ENCODE measurements at regions not wholly inside any gene's neighbourhood (a gene's known extent, or its start where the extent isn't known, plus 50 kb on each side); places are given as distances from the start of the nearest gene placed in this dataset.
"Not testable (repeated sequence)": the region's sequence is repeated elsewhere in the genome, so short reads cannot be mapped to it uniquely, and the experiment has no call there.

- Histone ChIP-seq H3K27me3 (no peaks in the 10 kb centered on the region), H3K4me3 (no peak overlapping the region), H3K4me1 (no peaks in the 10 kb centered on the region), H3K9me3 (no peaks in the 10 kb centered on the region), H3K36me3 (no peaks in the 10 kb centered on the region), H3K27ac (no peak overlapping the region)
- no peak for ATAC-seq
- no peak for TF ChIP-seq CTCF (IDR thresholded peaks at IDR 0.05)
- DNase-seq, result no peak
- intact Hi-C loops (cut with DNase I), result no loop called here
Observed at GRCh38 chr6:71229477-71229876, 59.1 kb upstream of the OGFRL1 start.

- H3K4me1 ChIP-seq; H3K27ac ChIP-seq; H3K9me3 ChIP-seq; H3K4me3 ChIP-seq; H3K27me3 ChIP-seq; DNase-seq; H3K36me3 ChIP-seq; ATAC-seq; intact Hi-C loops (cut with DNase I): not testable (repeated sequence)
Observed at GRCh38 chr6:71232890-71233289, 55.7 kb upstream of the OGFRL1 start.

GRCh38 chr6:71236926-71237434 is 51.6 kb upstream of the OGFRL1 start:
- DNase-seq, result no peak
- Histone ChIP-seq H3K4me3 (no peak overlapping the region), H3K9me3 (no peaks in the 10 kb centered on the region), H3K4me1 (no peaks in the 10 kb centered on the region), H3K36me3 (no peaks in the 10 kb centered on the region), H3K27ac (no peak overlapping the region), H3K27me3 (no peaks in the 10 kb centered on the region)
- no peak for ATAC-seq
- intact Hi-C loops (cut with DNase I), result no loop called here
- no peak for TF ChIP-seq CTCF (IDR thresholded peaks at IDR 0.05)

GRCh38 chr6:71238351-71238750 is 50.3 kb upstream of the OGFRL1 start:
- H3K27me3 ChIP-seq, result no peaks in the 10 kb centered on the region
- no peaks in the 10 kb centered on the region for H3K36me3 ChIP-seq

More at GRCh38 chr6:71238351-71238750, 50.3 kb upstream of the OGFRL1 start:
- H3K4me1 ChIP-seq, result no peaks in the 10 kb centered on the region
- DNase-seq (no peak), ATAC-seq (no peak)
- peaks cover 0 to 6% of the 10 kb centered on the region in 2 donors for H3K9me3 ChIP-seq
- no peak overlapping the region for H3K27ac ChIP-seq
- intact Hi-C loops (cut with DNase I), result no loop called here
- no peak overlapping the region for H3K4me3 ChIP-seq
- no peak for TF ChIP-seq CTCF (IDR thresholded peaks at IDR 0.05)

Measured in left lung (tissue), 4 donors.